ENCODE measurements at regions not wholly inside any gene's neighbourhood (a gene's known extent, or its start where the extent isn't known, plus 50 kb on each side); places are given as distances from the start of the nearest gene placed in this dataset.

DNA sequence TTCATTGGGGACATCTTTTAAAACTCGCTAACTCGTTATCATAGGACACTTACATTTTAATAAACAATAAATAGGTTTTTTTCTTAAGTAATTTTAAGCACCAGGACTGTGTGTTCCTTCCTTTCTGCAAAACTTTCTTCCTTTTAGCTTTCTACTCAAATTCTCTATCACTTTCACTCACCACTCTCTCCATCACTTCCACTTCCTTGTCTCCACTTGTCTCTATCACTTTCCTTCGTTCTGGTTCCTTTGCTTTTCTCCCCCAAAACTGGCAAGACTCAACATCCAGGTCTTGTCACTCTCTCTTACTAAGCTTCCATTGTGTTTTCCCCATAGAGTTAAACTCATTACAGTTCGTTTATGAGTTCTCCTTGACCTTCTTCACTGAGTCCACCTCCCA, 99.0 kb downstream of the ZPLD1 start:
- Histone ChIP-seq H2AFZ (ENCODE audit: low read depth, low read length) (no peak overlapping the region), H3K27me3 (ENCODE audit: insufficient read depth, low read depth, low read length) (no peaks in the 10 kb centered on the region), H3K4me2 (ENCODE audit: low read length) (no peak overlapping the region), H3K4me3 (ENCODE audit: low read length) (no peak overlapping the region), H3K9me2 (ENCODE audit: insufficient read depth, low read length) (no peaks in the 10 kb centered on the region), H3K9ac (ENCODE audit: low read length) (no peak overlapping the region), H4K20me1 (ENCODE audit: insufficient read depth) (no peaks in the 10 kb centered on the region), H3K27ac (ENCODE audit: low read length) (no peak overlapping the region), H3F3A (ENCODE audit: insufficient read depth, low read length, poor library complexity, severe bottlenecking) (no peaks in the 10 kb centered on the region), H3K9me3 (ENCODE audit: low read length) (no peaks in the 10 kb centered on the region), H3K79me2 (replicated peaks; ENCODE audit: insufficient read depth, low read length) (no peaks in the 10 kb centered on the region), H3K36me3 (ENCODE audit: insufficient read depth, low read length) (no peaks in the 10 kb centered on the region)
- TF ChIP-seq SMC3 (conservative IDR thresholded peaks at IDR 0.05; ENCODE audit: poor library complexity) (no peak), EP300 (conservative IDR thresholded peaks at IDR 0.05; ENCODE audit: poor library complexity, severe bottlenecking) (no peak), MXI1 (conservative IDR thresholded peaks at IDR 0.05; ENCODE audit: poor library complexity, severe bottlenecking) (no peak), POLR2AphosphoS5 (IDR thresholded peaks at IDR 0.05) (no peak)
- TF ChIP-seq, protein P1, sequence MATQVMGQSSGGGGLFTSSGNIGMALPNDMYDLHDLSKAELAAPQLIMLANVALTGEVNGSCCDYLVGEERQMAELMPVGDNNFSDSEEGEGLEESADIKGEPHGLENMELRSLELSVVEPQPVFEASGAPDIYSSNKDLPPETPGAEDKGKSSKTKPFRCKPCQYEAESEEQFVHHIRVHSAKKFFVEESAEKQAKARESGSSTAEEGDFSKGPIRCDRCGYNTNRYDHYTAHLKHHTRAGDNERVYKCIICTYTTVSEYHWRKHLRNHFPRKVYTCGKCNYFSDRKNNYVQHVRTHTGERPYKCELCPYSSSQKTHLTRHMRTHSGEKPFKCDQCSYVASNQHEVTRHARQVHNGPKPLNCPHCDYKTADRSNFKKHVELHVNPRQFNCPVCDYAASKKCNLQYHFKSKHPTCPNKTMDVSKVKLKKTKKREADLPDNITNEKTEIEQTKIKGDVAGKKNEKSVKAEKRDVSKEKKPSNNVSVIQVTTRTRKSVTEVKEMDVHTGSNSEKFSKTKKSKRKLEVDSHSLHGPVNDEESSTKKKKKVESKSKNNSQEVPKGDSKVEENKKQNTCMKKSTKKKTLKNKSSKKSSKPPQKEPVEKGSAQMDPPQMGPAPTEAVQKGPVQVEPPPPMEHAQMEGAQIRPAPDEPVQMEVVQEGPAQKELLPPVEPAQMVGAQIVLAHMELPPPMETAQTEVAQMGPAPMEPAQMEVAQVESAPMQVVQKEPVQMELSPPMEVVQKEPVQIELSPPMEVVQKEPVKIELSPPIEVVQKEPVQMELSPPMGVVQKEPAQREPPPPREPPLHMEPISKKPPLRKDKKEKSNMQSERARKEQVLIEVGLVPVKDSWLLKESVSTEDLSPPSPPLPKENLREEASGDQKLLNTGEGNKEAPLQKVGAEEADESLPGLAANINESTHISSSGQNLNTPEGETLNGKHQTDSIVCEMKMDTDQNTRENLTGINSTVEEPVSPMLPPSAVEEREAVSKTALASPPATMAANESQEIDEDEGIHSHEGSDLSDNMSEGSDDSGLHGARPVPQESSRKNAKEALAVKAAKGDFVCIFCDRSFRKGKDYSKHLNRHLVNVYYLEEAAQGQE (IDR thresholded peaks at IDR 0.05; ENCODE audit: borderline replicate concordance) = no peak

GRCh38 chr3:102536456-102536855, 101.6 kb downstream of the ZPLD1 start:
- Histone ChIP-seq H3K4me3 (ENCODE audit: low read length) (no peak overlapping the region), H2AFZ (ENCODE audit: low read depth, low read length) (no peak overlapping the region), H3K27me3 (ENCODE audit: insufficient read depth, low read depth, low read length) (no peaks in the 10 kb centered on the region), H3K9ac (ENCODE audit: low read length) (no peak overlapping the region), H3F3A (ENCODE audit: insufficient read depth, low read length, poor library complexity, severe bottlenecking) (no peaks in the 10 kb centered on the region), H3K9me3 (ENCODE audit: low read length) (no peaks in the 10 kb centered on the region), H3K4me2 (ENCODE audit: low read length) (no peak overlapping the region), H3K79me2 (replicated peaks; ENCODE audit: insufficient read depth, low read length) (no peaks in the 10 kb centered on the region), H3K9me2 (ENCODE audit: insufficient read depth, low read length) (no peaks in the 10 kb centered on the region), H3K36me3 (ENCODE audit: insufficient read depth, low read length) (no peaks in the 10 kb centered on the region), H3K27ac (ENCODE audit: low read length) (no peak overlapping the region), H4K20me1 (ENCODE audit: insufficient read depth) (no peaks in the 10 kb centered on the region)
- TF ChIP-seq, protein P2, sequence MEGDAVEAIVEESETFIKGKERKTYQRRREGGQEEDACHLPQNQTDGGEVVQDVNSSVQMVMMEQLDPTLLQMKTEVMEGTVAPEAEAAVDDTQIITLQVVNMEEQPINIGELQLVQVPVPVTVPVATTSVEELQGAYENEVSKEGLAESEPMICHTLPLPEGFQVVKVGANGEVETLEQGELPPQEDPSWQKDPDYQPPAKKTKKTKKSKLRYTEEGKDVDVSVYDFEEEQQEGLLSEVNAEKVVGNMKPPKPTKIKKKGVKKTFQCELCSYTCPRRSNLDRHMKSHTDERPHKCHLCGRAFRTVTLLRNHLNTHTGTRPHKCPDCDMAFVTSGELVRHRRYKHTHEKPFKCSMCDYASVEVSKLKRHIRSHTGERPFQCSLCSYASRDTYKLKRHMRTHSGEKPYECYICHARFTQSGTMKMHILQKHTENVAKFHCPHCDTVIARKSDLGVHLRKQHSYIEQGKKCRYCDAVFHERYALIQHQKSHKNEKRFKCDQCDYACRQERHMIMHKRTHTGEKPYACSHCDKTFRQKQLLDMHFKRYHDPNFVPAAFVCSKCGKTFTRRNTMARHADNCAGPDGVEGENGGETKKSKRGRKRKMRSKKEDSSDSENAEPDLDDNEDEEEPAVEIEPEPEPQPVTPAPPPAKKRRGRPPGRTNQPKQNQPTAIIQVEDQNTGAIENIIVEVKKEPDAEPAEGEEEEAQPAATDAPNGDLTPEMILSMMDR (IDR thresholded peaks at IDR 0.05; ENCODE audit: poor library complexity, severe bottlenecking) = peak; percentile 82
- peak; percentile 88 for TF ChIP-seq SMC3 (conservative IDR thresholded peaks at IDR 0.05; ENCODE audit: poor library complexity)
- no peak for TF ChIP-seq EP300 (conservative IDR thresholded peaks at IDR 0.05; ENCODE audit: poor library complexity, severe bottlenecking)
- no peak for TF ChIP-seq POLR2AphosphoS5 (IDR thresholded peaks at IDR 0.05)
- no peak for TF ChIP-seq TAF1 (IDR thresholded peaks at IDR 0.05; ENCODE audit: low read depth)
- TF ChIP-seq RAD21 (conservative IDR thresholded peaks at IDR 0.05) = peak; percentile 86
- no peak for TF ChIP-seq EZH2 (IDR thresholded peaks at IDR 0.05; ENCODE audit: borderline replicate concordance, insufficient read depth, low read length, poor library complexity, severe bottlenecking)
- TF ChIP-seq MXI1 (conservative IDR thresholded peaks at IDR 0.05; ENCODE audit: poor library complexity, severe bottlenecking) = no peak
- TF ChIP-seq, protein P1 (IDR thresholded peaks at IDR 0.05; ENCODE audit: borderline replicate concordance) = no peak
